NOMO-1 treated with DMSO at 0.1 percent for 48 hours (cell line): ENCODE measurements at regions not wholly inside any gene's neighbourhood (a gene's known extent, or its start where the extent isn't known, plus 50 kb on each side); places are given as distances from the start of the nearest gene placed in this dataset.
"Not testable (repeated sequence)": the region's sequence is repeated elsewhere in the genome, so short reads cannot be mapped to it uniquely, and the experiment has no call there.

Experiments
- DNase-seq: peaks from one replicate; lab custom pipeline; 2025; ENCODE audit not compliant: unreplicated experiment; lab: John Stamatoyannopoulos, UW

DNA sequence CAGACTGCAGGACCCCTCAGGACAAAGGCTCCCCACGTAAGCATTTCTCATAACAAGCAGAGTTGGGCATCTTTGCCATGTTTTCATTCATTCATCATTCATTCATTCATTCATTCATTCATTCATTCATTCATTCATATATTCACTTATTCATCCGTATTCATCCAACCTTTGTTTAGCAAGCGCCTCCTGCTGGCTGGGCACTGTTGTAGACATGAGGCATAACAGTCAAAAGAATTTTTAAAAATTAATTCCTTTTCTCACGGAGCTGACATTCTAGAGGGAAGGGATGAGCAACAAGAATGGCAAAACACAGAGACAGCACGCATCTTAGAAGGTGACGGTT, 351.7 kb upstream of the TNRC6C start:
- DNase-seq = no peak

DNA sequence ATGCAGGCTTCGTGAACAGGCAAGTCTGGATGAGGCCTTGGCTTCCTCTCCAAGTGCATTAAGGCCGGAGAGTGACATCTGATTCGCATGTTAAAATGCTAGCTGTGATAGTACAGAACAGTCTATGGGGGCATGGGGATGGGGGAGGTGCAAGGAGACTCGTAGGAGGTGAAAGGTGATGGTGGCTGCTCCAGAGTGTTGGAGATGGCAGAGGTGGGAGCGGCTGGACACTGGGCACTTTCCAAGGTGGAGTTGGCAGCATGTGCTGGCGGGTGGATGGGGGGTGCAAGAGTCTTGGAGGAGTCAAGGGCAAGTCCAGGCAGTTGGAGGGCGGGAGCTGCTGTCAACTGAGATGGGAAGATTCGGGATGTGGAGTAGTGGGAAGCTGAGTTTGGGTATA, 350.9 kb upstream of the TNRC6C start:
- no peak for DNase-seq

DNA sequence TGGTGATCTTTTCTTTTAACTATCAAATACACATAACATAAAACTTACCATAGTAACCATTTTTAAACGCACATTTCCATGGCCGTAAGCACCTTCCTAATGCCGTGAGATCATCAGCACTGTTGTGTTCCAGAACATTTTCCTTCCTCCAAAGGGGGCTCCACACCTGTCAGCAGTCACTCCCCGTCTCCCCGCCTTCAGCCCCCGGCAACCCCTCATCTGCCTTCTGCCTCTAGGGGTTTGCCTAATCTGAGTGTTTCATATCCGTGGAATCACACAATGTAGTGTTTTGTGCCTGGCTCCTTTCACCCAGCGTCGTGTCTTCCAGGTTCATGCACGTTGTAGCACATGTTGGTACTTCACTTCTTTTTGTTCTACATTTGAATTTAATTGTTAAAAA, 350.1 kb upstream of the TNRC6C start:
- DNase-seq = no peak

DNA sequence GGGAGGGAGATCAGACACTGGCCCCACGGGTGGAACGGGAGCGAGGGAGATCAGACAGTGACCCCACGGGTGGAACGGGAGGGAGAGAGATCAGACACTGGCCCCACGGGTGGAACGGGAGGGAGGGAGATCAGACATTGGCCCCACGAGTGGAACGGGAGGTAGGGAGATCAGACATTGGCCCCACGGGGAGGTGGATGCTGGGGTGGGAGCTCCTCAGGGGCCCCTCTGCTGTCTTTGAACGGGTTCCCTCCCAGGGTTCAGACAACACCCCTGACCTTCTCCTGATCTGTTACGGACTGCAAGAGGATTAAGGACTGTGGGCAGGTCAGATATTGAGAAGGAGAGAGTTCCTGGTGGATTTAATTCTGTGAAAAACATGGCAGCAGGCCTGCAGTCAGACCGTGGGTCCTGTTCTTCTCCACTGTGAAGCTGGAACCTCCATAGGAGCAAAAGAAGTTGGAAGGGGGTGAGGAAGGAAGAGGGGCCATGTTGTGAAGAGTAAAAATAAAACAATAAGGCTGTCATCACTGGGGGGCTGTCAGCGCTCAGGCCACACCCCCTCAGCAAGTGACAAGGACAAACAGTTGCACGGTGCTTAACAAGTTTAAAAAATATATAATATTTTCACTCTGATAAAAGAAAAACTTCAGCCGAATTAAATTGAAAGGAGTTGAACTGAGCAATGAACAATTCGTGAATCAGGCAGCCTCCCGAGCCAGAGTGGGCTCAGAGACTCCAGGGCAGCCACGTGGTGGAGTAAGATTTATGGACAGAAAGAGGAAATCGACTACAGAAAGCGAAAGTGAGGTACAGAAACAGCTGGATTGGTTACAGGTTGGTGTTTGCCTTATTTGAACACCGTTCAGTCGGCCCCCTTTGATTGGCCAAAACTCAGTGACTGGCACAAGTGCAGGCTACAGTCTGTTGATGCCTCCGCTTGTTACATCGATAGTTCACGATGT, 348.7 kb upstream of the TNRC6C start:
- peak; percentile 87 for DNase-seq

DNA sequence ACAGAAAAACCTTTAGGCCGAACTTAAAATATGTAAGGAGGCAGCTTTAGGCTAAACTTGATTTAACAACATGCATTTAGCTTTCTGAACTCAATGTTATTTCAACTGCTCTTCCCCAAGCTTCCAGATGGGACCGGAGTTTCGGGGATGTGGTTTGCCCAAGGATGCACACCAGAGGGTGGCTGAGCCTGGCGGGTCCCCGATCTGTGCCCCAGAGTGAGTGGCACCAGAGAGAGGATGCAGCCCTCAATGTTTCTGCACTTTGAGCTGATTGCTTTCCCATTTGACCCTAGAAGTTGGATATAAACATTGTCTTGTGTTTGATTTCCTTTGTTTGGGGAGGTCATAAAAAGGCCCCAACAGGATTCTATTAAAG, 348.0 kb upstream of the TNRC6C start:
- DNase-seq = no peak

DNA sequence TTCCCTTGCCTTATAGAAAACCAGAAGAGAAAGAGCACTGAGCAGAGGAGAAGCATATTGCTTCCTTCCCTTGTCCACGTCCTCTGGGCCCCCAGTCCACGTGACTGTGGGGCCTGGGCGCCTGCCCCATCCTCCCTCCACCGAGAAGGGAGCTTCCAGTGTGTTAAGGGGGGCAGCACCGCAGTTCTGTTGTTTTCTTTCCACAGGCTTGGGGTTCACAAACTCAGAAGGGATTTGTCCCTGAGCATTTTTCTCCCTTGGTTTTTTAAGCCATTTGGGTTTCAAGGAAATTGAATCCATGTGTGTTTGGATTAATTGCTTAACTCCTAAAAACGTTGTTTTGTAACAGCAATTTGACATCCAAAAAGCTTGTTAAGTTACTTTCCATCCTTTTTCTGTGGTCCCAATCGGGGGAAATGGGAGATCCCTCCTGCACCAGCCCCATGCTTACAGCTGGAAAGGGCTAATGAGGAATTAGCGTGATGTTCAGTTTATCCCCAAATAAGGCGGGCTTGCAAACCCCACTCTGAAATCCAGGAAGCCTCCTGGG, 347.5 kb upstream of the TNRC6C start:
- peak; percentile 3 for DNase-seq

DNA sequence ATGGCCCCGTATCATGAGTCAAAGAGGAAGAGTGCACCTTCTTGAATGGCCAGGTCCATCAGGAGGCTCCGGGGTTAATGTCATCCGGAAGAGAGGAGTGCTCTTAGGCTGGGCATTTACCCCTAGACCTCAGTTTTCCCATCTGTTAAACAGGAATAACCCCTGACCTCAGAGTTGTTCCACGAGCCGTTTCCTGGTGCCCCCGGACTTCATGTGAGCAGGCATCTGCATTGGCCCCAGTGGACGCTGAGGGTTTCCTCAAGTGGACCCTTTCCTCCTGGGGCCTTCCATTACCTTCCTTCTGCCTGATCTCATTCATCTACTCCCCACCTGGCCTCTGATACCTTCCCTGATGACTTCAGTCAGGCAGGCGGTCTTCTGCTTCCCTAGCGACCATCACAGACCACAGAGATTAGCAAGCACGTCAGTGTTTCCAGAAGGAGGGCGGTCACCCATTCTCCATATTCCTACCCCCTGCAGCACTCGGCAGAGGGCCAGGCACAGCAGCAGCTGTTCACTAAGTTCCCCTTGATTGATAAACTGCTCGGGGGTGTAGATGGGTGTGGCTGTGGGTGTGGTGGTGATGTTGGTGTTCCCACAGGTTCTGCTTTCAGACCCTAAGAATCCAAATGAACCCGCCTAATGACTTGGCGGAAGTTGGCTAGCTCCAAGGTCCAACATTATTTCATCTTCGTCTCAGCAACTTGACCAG, 346.6 kb upstream of the TNRC6C start:
- DNase-seq = peak; percentile 70

DNA sequence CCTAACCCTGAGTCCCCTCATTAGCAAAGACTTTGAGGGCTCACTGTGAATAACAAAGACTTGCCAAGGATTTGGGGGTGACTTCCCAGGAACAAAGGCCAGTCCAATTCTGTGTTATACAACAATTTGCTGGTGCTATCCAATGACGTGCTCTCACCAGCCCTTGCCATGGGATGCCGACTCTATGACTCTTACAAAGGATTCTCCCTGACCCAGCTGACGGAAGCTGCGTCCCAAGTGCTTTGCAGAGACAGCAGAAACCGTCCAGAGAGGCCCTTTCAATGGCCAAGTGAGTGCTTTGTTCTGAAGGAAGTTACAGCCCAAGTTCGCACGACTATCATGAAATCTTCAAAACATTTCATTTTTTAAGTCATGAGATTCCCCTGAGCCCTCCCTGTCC, 345.3 kb upstream of the TNRC6C start:
- DNase-seq = no peak

DNA sequence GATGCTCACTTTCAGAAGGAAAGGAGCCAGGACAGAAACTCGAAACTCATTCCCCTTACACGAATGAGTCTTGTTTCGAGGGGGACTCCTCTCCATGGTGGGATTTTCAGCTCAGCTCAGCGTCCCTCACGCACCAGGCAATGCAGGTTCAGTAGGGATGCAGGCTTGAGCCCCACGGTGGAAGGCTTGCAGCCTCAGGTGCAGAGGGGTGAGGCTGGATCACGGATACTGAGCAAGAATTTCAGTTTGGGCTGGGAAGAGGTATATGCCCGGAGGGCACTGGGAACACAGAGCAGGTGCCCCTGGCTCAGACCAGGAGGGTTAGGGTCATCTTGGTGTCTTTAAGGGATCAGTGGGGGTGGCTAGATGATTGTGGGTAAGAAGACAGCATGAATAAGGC, 344.9 kb upstream of the TNRC6C start:
- DNase-seq = no peak

DNA sequence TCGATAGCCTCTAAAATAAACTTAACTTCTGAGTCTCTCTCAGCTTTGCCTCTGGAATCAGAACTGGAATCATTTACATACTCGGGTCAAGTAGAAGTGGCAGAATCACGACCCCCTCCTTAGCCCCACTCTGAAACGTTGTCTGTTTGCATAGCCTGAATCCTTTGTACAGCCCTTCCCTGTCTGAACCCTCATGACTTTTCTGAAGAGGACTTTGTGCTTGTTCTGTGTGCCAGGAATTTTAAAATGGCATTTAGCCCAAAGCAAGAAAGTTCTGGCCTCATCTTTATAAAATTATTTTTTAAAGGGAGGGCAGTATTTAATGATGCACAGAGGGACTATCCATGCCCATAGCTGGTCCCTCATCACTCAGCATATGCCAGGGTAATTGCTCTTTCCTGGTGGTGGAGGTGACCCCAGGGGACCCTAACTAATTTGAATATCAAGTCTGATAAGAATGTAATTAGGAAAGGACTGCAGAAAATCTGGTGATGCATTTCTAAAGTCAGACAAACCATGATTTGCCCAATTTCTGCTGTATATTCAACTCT, 342.7 kb upstream of the TNRC6C start:
- DNase-seq = no peak

DNA sequence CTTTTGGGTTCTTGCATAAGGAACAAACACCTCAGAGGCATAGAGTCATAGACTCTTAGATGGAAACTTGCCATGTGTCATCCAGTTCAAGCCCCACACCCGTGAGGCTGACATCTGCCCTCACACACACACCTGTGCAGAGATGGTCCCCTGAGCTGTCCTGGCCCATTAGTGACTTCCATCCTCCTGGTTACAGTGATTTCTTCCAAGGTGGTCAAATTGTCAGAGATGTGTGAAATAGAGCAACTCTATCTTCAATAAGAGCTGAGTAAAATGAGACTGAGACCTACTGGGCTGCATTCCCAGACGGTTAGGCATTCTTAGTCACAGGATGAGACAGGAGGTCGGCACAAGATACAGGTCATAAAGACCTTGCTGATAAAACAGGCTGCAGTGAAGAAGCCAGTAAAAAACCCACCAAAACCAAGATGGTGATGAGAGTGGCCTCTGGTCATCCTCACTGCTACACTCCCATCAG, 342.2 kb upstream of the TNRC6C start:
- DNase-seq = no peak

DNA sequence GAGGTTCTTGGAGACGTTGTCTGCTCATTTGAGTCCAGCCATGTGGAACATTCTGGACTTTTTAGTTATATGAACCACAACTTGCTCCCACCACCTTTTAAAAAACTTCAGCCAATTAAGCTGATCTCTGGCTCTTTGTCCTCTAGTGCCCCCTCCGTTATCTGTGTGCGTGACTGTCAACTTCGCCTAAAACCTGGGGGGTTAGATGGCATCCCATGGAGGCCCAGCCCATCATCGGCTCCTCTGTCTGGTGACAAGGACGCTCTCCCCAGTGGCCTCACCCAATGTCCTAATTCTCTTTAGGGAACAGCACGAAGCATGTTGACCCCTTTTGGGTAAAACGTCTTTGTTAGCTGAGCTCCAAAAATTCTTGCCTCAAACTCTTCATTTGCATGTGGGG, 341.0 kb upstream of the TNRC6C start:
- no peak for DNase-seq

DNA sequence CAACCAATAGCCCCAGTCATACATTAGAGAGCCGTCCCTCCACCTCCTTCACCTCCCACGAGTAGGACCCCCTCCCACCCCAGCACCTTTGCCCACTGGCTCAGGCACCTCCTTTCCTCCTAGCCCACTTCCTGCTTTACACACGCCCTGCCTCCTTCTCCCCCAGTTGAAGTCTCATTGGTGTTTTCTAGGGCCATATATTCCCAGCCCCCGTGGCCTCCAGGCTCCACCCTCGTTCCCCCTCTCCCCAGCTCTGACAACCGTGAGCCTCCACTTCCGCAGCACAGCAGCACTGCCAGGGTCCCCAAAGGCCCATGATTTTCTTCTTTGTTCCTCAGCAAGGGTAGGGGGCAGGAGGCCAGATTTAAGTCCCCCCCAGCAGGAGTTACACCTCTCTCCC, 340.3 kb upstream of the TNRC6C start:
- no peak for DNase-seq

DNA sequence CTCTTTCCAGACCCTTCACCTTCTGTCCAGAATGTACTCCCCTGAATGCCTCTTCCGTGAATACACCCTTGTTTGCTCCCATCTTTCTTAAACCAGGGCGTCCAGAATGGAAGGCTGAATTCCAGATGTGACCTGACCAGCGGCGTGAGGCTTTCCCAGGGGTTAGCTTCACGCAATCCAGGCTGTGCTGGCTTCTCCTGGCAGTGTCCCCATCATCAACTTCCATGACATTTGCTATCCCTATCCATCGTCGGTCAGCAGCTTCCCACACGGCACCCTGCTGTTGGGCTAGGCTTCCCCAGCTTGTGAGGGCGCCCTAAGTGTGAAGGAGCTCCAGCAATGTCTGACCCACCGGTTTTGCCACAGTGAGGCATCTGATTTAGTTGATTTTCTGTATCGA, 339.8 kb upstream of the TNRC6C start:
- DNase-seq = no peak

DNA sequence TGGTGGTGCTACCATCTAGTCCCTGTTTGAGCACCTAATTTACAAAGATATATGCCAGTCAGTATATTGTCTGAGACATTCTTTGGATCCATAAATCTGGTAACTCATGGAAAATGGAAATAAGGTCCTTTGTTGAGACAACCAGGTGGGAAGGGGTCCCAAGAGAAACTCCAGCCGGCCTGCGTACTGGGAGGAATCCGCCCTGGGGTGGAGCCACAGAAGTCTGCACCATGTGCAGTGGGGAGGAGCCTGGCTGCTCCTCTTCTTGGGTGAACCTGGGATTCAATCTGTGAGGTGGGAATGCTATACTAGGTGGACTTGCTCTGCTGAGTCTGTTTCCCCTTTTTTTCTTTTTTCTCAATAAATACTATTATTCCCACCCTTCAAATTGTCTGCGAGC, 339.2 kb upstream of the TNRC6C start:
- no peak for DNase-seq

DNA sequence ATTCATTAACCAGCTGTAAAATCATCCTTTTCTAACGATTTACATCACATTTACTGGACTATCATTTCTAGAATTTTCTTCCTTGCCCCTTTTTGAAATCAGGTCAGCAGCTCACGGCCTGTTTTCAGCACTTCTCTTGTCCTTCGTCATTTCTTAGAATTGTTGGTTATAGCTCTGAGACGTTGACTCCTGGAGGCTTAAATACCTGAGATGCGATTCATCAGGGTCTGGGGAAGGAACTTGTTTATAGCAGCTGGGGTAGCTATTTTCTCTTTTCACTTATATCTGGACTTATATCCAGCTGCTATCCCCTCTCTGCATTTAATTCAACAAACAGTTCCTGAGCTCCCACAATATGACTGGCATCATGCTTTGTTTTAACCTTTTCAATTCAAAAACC, 338.7 kb upstream of the TNRC6C start:
- no peak for DNase-seq

DNA sequence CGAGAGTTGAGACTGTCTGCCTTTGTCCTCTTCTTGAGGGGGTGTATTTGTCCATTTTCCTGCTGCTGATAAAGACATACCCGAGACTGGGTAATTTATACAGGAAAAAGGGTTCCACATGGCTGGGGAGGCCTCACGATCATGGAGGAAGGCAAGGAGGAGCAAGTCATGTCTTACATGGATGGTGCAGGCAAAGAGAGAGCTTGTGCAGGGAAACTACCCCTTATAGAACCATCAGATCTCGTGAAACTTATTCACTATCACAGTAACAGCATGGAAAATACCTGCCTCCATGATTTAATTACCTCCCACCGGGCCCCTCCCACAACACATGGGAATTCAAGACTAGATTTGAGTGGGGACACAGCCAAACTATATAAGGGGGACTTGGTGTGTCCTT, 338.2 kb upstream of the TNRC6C start:
- DNase-seq = no peak

DNA sequence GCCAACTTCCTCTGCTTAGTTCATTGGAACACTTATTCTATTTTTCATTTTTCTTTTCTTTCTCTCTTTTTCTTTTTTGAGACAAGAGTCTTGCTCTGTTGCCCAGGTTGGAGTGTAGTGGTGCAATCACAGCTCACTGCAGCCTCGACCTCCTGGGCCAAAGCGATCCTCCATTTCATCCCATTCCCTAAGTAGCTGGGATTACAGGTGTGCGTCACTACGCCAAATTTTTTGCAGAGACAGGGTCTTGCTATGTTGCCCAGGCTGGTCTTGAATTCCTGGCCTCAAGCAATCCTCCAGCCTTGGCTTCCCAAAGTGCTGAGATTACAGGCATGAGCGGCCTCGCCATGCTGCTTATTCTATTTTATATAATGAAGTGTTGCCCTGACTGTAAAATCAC, 336.4 kb upstream of the TNRC6C start:
- not testable (repeated sequence) for DNase-seq

DNA sequence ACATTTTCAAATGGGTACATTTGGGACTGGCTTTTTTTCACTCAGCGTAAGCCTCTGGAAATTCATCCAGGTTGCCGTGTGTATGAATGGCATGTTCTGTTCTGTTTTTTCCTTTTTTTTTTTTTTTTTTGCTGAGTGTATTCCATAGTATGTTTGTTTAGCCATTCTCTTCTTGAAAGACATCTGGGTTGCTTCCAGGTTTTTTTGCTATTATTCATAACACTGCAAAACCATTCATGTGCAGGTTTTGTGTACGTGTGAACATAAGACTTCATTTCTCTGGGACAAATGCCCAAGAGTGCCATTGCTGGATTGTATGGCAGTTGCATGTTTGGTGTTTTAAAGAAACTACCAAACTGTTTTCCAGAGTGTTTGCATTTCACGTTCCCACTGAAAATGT, 335.9 kb upstream of the TNRC6C start:
- DNase-seq = no peak

DNA sequence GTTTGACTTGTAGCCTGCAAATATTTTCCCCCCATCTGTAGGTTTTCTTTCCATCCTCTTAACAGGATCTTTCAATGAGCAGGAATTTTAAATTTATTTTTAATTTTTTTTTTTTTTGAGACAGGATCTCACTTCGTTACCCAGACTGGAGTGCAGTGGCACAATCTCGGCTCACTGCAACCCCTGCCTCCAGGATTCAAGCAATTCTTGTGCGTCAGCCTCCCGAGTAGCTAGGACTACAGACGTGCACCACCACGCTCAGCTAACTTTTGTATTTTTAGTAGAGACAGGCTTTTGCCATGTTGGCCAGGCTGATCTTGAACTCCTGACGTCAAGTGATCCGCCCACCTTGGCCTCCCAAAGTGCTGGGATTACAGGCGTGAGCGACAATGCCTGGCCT, 335.2 kb upstream of the TNRC6C start:
- DNase-seq = not testable (repeated sequence)

DNA sequence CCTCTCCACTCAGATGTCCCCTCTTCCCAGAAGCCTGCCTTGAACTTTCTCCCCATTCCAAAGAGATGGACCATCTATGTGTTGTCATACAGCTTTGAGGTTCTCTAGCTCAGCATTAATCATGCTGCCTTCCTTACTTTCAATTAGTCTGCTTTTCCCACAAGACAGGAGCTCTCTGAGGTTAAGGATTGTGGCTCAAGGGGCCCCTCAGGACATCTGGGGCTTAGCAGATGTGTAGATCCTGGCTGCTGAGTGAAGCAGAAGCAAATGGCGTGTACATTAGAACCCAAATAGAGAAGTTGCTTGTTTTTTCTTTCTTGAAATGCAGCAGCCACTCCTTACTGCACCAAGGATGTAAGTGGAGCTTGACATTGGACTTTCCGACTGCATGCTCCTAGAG, 330.5 kb upstream of the TNRC6C start:
- DNase-seq = no peak

DNA sequence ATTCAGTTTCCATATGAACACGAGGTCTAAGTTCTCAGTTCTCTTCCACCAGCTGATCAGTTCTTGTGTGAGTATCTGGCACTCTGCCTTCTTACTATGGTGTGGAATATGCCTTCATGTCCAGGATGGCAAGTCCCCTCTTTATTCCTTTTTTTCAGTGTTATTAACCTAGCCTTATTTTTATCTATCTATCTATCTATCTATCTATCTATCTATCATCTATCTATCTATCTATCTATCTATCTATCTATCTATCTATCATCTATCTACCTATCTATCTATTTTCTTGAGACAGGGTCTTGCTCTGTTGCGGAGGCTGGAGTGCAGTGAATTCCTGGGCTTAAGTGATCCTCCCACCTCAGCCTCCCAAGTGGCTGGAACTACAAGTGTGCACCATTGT, 329.2 kb upstream of the TNRC6C start:
- DNase-seq = not testable (repeated sequence)
